SW480 (cell line): ENCODE measurements at regions not wholly inside any gene's neighbourhood (a gene's known extent, or its start where the extent isn't known, plus 50 kb on each side); places are given as distances from the start of the nearest gene placed in this dataset.

Experiments used
- DNase-seq: peaks from one replicate; pipeline ENCODE4 v3.0.0-alpha.2; 2016; ENCODE audit warnings: low spot score

DNA sequence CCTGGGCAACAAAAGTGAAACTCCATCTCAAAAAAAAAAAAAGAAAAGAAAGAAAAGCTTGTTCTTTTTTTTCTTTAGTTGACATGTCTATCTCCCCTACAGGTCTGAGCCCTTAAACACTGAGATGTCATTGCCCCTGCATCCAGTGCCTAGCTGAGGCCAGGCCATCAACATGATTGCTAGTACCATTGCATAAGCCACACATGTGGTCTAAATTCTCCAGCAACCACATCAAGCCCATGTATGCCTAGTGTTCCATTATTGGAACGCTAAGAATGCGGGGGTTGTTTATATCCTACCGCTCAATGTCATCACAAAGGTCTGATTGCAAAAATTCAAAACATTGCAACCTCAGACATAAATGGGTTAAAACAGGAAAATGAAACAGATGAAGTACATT, 62.7 kb downstream of the NPTX2 start:
- peak; percentile 60 for DNase-seq

DNA sequence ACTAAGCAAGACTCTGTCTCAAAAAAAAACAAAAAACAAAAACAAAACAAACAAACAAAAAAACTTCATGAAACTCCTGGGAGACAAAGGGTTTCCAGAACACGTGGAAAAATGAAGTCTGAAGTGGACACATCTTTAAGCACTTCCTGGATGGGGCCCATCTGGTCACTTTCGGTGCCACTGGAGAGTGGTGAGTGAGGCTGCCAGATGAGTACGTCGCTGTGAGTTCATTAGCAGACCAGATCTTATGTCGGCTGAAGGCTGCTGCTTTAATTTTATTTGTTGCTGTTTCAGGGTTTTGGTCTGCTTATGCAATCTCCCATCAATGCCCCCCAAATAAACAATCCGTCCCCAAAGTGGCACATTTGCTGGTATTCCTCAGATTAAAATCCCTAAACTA, 64.4 kb downstream of the NPTX2 start:
- no peak for DNase-seq

DNA sequence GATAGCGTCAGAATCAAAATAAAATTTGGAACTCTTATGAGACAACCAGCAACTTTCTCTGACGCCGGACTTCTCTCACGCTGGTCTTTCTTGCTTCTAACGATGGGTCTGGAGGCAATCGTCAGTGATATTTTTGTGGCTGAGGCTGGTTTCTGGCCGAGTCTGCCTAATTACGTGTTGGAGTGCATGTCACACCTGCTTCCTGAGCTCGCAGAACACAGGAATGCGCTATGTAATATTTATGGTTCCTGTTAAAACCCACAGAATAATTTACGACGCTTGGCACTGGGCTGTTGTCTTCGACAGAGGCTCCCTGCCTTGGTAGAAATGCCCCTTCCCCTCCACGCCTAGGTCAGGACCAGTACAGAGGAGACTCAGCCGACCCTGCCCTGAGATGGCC, 64.9 kb downstream of the NPTX2 start:
- peak; percentile 94 for DNase-seq

DNA sequence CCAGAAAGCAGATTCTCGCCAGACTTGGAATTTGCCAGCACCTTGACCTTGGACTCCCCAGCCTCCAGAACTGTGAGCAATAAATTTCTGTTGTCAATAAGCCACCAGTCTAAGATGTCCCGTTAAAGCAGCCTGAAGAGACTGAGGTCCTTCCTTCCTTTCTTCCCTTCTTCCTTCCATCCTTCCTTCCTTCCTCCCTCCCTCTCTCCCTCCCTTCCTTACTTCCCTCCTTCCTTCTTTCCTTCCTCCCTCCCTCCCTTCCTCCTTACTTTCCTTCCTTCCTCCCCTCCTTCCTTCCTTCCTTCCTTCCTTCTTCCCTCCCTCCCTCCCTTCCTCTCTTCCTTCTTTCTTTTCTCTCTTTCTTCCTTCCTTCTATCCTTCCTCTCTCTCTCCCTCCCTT, 66.4 kb downstream of the NPTX2 start:
- no peak for DNase-seq

DNA sequence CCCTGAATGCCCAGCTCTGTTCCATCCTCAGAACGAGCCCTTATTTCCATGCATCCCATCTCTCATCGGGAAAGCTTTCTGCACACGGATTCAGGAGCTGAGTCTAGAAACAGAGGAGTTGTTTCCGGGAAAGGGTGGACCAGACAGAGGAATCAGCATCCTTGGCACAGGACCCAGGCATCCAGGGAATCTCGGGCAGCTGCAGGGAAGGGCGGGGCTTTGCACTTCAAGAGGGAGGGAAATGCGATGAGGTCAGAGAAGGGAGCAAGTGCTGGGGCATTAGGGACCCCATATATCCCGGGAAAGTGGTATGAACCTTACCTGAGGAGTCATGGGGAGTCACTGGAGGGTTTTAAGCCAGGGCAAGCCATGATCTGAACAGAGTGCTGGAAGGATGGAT, 68.5 kb downstream of the NPTX2 start:
- DNase-seq: no peak

DNA sequence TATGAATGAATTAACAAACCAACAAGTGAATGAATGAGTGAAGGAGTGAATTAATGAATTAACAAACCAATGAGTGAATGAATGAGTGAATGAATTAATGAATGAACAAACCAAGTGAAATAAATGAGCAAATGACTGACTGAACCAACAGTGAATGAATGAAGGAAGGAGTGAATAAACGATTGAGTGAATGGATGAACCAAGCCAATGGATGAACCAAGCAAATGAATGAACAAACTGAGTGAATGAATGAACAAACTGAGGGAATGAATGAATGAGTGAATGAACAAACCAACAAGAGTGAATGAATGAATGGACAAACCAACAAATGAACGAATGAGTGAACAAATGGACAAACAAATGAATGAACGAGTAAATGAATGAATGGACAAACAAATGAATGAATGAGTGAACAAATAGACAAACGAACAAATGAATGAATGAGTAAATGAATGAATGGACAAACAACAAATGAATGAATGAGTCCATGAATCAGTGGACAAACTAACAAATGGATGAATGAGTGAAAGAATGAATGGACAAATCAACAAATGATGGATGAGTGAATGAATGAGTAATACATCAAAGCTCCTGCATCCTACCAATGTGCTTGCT, 69.5 kb downstream of the NPTX2 start:
- no peak for DNase-seq

DNA sequence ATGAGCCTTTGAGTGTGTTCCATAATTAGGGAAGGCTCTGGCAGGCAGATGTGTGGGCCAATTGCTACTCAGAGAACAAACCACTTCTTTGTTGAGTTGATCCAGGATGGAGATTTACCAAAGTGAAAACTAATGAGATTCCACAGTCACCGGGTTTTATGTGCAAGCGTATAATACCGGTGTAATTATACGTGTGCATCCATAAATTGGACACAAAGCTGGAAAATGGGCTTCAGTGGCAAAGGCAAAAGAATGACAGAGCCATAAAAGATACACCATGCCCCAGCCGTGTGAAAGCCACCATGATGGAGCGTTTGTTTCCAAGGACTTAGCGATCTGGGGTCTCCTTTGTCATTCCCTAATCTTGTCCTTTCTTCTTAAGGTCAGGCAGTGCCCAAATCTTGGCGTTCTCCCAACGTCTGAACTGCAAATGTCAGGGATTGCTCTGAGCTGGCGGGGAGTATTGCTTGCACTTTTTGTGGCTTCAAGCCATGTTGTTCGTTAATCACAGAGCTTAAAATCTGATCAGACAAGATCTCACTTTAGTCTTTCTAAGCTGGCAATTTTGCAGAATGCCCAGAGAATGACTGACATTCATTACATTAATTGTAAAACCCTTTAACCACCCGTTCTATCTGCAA, 70.1 kb downstream of the NPTX2 start:
- DNase-seq: peak; percentile 39

DNA sequence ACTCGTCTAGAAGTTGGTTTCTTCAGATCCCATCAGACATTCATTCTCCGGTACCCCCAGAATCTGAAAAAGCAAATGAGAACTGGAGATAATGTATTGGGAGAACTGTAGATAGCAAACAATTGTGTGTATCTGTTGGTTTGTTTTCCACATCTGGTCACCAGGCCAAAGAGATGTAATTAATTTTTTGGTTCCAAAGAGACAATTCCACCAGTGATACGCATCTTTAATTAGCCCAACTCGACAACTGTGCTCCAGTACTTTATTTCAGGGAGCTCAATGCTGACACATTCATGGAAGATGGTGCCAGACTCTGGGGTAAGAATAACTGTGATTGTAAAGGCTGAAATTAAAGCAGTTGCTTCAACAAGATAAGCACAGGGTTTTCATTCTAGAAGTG, 74.5 kb downstream of the NPTX2 start:
- DNase-seq: no peak

DNA sequence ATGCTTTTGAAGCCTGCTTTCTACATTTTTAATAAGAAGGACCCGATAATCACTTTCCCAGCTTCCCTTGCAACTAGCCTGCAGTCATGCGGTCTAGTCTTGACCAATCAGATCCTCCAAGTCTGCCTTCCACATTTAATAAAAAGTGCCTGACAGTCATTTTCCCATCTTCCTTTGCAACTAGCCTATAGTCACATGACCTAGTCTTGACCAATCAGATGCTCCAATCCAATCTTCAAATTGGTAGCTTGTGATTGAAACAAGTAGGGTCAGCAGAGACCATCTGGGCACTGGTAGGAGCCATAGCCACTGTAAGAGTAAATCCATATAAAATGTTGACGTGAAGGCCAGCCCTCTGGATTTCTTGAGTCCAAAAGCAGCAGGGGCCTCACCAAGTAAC, 80.0 kb downstream of the NPTX2 start:
- no peak for DNase-seq

DNA sequence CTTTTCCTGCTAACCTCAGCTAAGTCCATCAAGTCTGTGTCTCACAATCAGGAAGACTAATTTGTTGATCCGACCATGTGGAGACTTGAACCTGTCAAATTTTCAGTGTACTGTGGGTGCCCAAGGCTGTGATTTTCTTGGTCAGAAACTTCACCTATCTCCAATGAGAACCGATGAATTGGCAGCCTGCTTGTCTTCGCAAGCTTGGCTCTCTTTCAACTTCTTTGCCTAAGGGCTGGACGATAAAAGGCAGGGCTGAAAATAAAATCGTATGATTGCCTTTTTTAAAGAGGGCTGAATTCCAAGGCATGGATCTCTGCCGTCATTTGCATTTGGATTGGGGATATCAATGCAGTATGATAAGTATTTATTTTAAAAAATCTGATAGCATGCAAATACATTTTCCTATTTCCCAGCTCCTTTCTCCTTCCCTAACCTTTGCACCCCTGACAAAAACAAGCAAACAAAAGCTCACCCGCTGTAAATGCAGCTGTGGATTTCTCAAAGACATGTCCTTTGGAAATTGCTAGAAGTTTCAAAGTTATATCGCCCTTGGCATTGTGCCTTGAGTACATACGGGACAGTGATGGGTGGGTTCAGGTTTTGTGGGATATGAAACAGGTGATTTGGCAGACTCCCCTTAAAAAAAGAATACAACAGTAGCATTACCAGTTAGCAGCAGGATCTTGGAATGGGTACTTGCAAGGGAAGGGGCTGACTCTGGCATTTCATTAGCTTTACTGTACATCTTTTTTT, 80.6 kb downstream of the NPTX2 start:
- DNase-seq: no peak

DNA sequence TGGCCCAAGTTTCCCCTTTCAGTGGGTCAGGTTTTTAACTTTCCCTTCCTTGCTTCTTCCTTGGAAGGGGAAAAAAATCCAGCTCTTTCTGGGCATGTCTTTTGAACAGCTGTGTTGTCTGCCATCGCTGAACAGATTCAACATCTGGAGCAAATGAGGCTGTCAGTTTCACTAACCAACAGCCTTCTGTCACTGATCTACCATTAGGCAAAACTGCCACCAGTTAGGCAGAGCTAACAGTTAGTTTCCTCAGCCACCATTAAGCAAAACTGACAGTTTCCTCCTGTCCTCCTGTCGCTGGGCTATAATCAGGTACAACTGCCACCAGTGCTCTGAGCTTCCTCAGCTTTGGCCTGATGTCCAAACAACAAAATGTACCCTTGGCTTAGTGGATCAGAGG, 81.9 kb downstream of the NPTX2 start:
- no peak for DNase-seq

DNA sequence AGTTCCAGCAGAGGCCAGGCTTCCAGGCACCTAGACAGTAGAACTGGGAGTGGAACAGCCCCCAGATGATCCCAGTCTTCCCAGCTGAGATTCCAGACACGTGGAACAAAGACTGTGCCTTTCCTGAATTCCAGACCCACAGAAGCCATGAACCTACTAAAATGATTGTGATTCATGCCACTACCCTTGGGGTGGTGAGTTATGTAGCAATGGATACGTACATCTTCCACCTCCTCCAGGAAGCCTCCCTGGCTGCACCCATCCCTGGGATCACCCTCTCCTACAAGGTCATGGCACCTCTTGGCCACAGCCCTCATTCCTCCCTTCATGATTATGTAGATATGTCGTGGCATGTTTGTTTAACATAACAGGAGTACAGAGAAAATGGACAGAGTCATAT, 83.4 kb downstream of the NPTX2 start:
- DNase-seq: no peak

DNA sequence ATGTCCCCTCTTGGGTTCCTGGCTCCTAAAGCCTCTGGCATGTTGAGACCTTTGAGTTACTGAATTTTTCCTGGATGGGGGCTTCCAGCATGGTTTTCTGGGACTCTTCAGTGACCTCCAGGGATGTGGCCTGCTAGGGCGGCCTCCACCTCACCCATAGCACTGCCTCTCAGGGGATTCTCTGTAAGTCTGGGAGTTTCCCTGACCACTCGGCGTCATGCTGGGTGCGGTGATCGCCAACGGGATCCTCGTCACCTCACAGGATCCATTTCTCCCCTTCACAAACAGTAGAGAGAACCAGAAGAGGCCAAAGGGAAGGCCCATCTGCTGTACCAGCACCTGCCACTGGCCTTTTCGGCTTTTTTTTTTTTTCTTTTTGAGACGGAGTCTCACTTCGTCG, 84.3 kb downstream of the NPTX2 start:
- DNase-seq: no peak

DNA sequence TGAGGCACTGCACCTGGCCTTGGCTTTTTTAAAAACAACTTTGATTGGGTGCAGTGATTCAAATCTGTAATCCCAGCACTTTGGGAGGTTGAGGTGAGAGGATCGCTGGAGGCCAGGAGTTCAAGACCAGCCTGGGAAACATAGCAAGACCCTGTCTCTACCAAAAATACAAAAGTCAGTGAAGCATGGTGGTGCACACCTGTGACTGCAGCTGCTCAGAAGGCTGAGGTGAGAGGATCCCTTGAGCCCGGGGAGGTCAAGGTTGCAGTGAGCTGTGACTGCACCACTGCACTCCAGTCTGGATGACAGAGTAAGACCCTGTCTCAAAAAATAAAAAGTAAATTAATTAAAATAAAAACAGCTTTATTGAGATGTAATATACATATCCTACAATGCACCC, 84.9 kb downstream of the NPTX2 start:
- no peak for DNase-seq

DNA sequence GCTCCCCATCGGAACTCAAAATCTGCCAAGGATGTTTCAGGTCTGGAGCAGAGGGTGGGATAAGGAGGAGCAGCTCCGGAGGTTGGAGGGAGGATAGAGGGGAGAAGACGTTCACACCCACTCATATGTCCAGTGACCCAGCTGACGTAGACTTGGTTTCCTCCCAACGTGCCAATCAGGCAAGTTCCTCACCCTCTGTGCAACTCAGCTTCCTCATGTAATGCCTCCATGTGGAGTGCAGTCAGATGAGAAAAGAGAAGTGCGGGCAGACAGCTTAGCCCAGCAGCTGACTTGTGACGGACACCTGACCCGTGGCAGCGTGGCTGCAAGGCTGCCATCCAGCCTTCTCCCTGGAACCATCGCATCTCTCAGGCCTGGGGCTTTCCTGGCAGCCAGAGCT, 86.8 kb downstream of the NPTX2 start:
- DNase-seq: no peak

DNA sequence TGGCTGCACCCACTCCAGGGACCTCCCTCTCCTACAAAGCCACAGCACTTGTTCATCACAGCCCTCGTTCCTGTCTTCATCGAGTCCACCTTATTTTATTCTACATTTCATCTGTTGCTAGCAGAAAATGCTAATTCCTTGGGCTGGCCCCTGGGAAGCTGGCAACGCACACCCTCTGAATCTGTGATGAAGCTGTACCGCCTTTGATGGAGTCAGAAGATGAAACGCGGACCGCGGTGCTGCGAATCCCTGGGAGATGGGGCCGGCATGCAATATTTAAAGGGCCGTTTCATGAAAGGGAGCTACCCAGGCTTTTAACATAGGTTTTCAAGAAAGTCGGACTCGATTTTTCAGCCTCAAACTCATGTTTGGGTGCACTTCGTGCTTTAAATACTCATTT, 88.5 kb downstream of the NPTX2 start:
- DNase-seq: no peak

DNA sequence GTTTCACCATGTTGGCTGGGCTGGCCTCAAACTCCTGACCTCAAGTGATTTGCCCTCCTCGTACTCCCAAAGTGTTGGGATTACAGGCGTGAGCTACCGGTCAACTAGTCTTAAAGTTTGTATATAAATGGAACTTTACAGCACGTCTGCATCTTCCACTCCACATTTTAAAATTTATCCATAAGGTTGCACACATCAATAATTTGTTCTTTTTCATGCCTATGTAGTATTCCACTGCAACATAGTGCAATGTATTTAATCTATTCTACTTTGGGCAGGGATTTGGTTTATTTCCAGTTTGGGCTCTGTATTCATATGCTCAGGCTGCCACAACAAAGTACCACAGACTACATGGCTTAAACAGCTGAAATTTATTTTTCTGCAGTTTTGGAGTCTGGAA, 90.0 kb downstream of the NPTX2 start:
- no peak for DNase-seq

DNA sequence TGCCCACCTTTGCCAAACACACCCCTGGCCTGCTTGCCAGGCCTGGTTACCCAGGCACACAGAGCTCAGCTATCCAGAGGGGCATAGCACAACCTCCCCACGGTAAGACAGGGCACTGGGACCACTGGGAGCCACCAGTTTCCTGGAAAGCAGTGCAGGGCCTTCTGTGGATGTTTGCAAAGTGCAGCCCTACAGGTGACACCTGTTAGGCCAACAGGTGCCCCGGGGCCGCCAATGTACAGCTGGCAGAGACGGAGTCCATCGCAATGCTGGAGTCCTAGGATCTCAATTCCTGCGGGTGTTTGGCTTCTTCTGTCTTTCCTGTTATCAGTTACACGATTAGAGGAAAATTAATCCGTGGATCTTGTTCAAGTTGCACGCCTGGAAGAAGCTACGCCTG, 94.9 kb downstream of the NPTX2 start:
- no peak for DNase-seq

DNA sequence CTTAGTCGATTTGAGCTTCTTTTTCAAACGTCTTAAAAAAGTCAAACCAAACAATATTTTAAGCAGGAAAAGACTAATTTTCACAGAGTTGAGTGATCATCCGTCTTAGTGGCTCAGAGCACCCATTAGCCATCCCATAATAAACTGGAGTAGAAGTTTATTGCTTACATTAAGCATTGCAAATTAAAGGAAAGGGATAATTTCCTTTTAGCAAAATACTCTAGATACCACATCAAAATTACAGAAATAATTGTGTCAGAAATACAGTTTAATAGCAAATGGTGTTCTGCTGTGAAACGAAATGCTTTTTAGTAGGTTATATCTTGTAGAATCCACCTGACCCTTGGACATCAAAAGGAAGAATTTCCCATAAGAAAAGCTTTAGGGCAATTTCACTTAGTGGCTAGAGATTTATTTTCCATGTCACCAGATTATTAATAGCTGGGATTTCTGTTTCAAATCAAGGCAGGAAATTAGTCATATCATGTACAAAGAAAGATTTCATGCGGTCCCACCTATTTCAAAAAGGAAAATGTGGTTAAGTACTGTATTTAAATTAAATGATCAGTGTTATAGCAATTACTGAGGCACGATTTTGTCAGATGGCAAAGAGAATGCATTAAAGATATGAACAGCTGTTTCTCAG, 96.2 kb downstream of the NPTX2 start:
- no peak for DNase-seq

DNA sequence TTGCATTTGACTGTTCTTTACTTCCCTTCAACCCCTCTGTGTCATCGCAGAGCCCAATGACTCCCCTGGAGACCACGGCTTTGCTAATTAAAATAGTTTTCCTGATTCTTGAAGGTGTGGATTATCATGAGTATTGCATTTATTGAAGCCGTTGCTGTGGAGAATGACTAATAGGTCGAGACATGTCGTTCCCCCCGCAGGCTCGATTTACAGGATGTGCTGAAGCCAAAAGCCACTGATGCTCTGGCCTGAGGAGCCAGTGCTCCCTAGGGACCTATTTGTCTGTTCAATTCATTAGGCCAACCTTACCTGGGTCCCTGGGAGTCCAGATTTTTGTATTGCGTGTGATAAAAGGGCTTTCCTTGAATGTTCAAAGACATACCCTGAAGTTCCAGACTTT, 102.3 kb downstream of the NPTX2 start:
- peak; percentile 43 for DNase-seq

DNA sequence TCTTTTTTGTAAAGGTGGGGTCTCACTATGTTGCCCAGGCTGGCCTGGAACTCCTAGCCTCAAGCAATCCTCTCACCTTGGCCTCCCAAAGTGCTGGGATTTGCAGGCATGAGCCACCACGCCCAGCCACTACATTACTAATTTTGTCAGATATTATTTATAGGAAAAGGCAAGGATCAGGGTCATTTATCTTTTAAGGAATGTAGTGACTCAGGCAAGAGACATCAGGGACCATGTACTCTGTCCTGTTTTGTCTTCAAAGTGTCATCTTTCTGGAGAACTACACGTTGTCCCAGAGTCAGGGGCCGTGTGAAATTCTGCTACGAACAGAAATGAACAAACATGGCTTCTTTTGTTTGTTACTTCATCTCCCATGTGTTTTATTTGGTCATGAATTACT, 105.3 kb downstream of the NPTX2 start:
- no peak for DNase-seq

DNA sequence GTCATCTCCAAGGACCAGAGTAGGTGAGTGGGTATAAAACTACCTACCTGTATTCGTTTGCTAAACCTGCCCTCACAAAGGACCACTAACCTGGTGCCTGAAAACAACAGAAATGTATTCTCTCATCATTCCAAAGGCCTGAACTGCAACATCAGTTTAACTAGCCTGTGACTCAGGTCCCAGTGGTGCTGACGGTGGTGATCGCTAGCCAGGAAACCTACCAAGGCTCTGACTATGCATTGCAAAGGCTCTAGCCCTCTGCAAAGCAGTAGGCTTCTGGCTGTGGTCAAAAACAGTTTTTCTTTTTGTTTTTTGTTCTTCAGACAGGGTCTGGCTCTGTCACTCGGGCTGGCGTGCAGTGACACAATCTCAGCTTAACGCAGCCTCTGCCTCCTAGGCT, 107.5 kb downstream of the NPTX2 start:
- no peak for DNase-seq

DNA sequence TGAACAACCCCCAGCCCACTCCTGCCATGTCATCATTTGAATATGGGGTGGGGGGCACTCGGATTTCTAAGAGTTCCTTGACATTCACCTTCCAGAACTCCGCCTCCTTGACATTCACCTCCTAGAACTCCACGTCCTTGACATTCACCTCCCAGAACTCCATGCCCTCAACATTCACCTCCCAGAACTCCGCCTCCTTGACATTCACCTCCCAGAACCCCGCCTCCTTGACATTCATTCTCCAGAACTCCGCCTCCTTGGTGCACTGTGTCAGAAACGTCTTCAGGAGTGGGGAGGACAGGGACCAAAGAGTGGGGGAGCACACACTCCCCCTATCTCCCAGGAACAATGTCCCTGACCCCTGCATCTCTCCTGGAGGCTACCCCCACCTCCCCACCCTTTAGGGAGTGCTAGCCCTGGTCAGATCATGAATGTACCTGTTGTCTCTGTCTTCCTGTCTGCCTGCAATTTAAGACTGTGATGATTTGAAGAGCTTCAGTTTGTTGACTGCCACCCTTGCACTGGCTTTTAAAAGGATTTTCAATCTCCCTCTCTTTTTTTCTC, 110.1 kb downstream of the NPTX2 start:
- no peak for DNase-seq
